GM21515 (cell line): ENCODE measurements at regions not wholly inside any gene's neighbourhood (a gene's known extent, or its start where the extent isn't known, plus 50 kb on each side); places are given as distances from the start of the nearest gene placed in this dataset.

Source experiments
- ATAC-seq: cut with Tn5 transposase; IDR thresholded peaks from one replicate; pipeline ENCODE4 v1.9.1; 2021; ENCODE audit not compliant: unreplicated experiment

DNA sequence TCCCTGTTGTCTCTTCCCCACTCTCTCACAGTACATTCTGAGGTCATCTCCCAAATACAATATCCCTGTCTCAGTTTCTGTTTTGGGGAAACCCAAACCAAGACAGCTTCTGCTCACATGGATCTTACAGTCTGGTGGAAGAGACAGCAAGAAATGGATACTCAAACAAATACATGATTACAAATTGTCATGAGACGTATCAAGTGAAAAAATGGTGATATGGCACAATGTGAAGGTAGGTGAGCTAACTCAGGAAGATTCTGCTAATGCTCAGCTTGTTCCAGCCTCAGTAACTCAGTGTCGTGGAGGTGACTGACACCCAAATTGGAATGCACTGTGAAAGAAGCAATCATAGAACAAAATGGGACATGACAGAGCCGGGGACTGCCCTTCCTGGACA lies 68.3 kb downstream of the CHST1 start:
- ATAC-seq = no peak

DNA sequence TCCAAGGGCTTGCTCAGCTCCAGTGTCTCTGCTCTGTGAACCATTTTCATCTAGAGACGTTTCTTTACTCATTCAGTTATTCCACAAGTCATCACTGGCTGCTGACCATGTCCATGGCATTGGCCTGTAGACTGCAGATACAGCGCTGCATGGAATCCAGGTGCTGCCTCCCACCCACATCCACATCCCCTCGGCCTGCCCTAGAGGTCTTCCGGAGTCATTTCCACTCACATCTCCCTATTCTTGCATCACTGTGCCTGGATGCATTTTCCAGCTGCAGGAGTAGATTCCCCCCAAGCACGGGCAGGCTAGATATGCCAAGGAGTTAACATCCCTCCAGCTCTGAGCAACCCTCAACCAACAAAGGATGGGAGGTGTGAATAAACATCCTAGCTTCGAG lies 68.9 kb downstream of the CHST1 start:
- no peak for ATAC-seq

DNA sequence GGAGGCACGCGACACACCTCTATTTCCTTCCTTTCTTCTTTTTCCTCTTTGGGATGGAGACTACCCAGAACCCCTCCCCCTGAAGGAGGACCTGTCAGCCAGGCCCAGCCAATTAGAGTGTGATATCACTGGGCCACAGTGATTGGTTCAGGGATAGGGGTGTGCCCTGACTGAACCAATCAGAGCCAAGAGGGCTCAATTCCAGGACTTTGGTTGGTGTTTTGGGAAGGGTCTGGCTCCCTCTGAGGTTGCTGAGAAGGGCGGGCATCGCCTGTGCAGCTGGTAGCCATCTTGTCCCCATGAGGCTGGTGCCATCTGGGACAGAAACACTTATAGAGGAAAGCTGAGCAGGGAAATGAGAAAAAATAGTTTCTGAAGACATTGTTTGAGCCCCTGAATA lies 71.4 kb downstream of the CHST1 start:
- ATAC-seq = no peak

DNA sequence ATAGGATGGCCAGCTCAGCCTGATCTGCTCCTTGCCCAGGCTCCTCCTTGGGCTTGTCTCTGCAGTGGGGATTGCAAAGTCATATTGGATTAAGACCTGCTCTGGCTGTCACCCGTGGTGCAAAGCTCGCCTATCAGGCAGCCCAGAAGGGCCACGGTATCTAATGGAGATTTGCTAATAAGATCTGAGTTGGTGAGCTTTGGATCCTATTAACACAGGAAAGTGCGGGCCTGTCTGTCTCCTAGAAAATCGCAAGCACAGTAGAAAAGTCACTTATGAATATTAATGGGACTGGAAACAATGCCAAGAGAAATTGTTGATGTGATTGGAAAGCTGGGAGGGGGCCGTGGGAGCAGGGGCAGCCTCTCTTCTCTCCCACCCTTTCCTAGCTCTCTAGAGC lies 72.8 kb downstream of the CHST1 start:
- no peak for ATAC-seq

DNA sequence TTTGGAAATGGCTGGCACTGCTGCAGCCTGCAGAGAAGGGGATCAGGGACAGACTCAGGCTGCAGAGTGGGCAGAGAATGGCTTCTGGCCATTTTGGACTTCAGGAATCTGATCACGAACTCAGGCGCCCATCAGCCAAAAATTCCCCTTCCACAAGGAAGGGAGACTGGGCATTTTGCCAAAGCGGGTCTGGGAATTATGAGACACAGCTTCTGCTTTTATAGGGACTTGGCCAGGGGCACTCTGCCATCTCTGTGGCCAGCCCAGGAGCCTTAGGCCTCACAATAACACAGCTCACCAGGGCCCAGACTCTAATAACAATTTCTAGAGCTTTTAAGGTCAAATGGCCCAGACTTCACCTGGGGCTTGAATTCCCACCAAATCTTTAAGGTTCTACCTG lies 74.7 kb downstream of the CHST1 start:
- ATAC-seq = no peak

DNA sequence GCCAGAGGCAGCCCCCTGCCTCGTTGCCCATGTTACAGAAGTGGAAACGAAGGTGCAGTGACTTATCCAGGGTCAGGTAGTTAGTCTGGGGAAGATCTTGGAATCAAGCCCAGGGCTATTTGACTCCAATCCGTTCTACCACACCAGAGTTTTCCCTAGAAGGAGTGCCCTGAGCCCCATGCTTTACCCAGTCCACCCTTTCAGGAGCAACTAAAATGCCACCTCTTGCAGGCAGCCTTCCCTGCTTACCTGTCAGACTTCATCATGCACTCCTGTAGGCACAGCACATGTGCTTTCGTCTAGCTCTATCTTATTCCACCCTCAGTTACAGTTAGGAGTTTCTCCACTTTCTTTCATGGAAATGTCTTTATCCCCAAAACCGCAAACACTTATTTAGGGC lies 80.2 kb downstream of the CHST1 start:
- ATAC-seq = no peak

DNA sequence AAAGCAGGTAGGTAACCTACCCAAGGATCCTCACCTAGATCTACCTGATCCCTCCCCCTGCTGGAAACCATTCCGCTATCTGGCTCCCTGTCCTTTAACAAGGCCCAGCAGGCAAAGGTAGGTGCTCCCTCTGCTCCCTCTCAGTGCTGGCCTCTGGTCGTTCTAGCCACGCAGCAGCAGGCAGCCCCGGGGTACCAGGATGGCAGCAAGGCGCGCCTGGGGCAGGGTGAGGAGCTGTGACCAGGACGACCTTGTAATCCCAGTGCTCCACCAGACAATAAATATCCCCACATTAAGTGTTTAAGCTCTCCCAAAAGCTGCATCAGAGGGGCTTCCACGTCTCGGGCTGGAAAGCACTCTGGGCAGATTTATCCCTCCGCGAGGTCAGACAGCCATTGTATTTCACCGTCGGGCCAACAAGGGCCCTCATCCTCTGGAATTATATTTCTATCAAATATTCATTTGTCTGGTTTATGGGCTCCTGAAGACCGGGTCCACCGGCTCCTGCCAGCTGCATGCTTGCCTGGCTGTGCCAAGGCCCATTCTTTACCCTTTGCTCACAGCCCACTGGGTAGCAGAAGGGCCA lies 81.3 kb downstream of the CHST1 start:
- no peak for ATAC-seq

DNA sequence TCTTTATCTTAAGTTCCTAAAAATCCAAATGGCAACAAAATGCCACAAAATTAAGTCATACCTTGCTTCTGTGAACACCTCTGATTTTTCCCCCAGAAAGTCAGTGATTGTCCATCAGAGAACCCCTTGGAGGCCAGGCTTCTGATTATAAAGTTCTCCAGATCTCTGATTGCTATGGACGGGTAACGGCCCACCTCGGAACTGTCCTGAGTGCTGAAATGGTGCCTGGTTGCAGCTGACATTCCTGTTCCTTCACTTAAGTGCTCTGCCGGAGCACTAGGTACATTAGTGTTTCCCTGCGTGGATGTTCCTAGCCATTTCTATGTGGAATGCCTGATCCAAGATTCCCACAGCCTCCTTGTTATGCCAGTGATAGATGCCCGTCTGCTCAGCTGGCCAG lies 85.0 kb downstream of the CHST1 start:
- ATAC-seq = no peak

DNA sequence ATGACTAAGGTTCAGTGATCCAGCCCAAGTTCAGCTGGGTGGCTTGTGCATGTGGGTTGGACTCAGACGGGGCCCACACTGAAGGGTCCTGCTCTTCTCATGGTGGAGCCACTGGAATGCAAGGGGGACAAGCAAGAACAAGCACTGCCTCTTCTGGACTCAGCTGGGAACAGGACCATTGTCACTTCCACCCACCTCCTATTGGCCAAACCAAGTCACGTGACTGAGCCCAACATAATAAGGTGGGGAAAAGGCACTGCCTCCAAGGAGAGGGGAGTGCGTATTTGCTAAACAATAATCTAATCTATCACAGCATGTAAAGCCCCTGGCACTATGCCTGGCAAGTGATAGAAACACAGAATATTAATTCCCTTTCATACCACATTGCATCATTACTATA lies 87.1 kb downstream of the CHST1 start:
- no peak for ATAC-seq

DNA sequence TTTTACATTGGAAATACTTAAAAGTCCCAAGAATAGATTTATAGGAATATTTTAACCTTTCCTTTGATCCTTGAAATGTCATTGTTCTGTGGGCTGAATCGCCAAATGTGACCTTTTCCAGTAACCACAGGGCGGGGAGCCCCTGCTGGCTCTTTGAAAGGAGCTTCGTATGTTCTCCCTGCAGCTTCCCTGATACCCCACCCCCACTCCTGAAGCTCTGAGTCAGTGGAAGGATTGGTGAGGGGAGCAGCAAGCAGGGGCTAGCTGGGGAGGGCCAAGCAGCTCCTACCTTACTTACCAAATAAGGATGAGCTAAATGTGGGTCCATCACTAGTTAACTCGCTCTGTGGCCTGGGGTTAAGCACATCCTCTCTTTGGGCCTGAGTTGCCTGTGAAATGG lies 87.7 kb downstream of the CHST1 start:
- no peak for ATAC-seq

DNA sequence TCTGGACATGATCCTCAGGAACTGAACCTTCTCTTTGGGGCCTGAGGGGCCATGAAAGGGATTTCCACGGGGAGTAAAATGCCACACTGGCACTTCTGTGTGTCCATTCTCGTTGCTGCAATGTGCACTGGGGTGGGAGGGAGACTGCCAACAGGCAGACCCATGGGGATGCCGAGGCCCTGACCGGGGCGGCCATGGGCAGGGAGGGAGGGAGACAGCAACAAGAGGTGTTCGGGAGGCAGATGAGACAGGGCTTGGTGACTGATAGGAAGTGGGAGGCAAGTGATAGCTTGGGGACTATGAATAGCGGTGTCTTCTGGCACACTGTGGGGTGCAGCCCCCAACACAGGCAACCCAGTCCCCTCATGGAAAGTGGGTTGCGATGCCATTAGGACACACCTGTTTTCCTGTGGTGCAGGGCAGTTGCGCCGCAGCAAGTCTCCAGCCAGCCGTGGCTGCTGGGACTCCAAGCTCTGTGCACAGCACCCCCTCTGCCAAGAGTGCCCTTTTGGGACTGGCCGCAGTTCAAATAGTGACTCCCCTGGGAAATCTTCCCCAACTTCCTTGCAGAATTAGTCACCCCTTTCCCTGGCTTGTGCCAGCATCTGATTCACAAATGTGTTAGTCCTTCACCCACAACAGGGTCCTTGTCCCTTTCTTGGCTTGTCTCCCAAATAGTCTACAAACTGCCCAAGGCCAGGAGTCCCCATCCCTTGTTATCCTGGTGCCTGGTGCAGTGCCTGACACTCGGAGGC lies 88.8 kb downstream of the CHST1 start:
- no peak for ATAC-seq

DNA sequence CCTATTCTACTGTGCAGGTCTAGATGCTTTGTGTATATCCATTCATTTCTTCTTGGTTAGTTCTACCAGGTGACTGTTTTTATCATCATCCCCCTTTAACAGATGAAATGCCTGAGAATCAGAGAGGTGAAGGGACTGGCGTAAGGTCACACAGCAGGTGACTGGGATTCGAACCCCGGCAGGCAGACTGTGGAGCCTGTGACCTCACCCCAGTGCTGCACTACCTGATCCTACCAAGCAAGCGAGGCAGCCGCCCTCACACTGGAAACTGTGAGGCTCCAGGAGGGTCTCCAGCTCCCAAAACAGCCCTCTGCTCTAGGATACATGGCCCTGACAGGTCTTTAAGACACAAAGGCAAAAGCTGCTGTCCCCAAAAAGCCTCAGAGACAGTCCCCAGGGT lies 91.7 kb downstream of the CHST1 start:
- no peak for ATAC-seq

DNA sequence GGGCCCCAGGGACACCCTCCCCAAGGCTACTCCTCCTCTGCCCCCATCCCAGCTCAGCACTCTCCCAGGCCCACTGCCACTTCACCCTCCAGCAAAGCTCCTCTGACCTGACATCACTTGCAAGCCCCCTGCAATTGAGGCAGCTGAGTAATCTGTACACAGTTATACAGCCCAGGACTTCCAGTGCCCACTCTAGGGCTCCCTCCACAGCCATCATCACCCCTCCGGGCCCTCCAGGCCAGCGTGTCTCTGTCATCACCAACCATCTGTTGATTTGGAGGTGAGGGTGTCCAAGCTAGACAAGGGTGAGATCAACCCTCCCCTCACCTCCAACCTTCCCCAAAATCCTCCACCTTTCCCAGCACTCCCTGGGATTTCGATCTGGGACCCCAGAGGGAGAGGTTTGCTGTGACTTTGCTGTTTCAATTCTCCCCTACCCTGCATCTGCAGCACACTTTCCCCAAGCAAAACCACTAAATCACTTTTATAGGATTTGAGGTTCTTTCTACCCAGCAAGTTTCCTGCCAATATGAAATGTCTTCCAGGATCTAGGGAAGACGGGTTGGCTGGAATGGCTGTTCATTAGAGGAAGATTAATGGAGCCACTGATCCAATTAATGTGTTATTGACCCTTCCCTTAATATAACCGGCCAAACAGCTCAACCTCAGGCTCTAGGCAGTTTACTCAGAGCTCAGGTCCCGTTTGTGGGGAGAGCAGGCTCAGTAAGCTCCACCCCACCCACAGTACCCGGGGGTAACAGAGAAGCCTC lies 92.9 kb downstream of the CHST1 start:
- no peak for ATAC-seq

DNA sequence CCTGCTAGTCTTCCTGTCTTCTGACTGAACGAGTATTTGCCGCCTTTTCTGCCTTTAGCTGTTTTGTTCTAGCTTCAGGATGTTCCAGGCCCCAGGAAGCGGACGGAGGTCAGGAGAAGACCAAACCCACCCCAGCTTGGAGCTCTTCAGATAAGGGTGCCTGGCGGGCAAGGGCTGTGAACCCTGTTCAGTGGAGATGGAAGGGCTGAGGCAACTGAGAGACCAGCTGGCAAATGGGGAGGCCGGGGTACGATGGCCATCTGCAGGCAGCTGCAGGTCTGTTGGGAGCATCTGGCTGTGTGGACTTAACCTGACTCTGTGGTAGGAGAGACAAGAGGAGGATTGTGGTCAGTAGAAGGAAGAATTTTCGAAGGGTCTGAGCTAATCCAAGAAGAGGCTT lies 95.6 kb downstream of the CHST1 start:
- no peak for ATAC-seq

DNA sequence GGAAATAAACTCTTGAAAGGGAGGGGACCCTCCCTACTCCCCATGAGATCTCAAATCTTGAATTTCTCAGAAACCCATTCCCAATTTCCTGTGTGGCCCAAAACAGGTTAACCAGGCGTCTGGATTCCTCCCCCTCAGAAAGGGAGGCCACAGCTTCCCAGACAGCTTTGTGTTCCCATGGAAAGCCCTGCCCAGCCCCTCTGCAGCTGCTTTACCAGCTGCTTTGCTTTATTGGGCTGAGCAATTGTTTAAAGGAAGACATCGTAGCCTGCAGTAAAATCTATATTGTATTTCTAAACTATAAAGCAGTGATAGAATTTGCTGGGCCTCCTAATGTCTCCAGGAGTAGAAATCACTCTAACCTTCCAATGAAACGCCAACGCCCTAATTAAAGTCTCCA lies 97.4 kb downstream of the CHST1 start:
- ATAC-seq = no peak

DNA sequence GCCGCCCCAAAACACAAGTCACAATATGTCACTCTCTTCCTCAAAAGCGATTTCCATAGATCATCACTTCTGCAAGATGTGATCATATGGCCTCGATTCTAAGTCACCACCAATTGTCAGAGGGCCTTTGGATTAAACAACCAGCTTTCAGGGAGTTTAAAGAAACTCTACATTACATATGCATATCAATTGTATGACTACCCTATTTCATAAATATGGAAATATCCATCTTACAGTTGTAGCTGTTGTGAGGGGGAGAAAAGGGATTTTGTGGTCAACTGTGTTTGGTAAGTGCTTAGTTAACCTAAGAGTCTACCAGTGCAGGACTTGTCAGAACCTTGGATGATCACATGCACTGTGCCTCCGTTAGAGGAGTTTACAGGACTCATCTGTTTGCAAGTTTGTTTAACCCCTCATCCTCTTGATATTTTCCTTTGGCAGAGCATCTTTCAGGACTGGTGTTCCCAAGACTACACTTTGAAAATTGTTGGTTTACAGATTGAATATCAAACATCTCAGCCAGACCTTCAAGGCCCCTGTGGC lies 99.9 kb downstream of the CHST1 start:
- no peak for ATAC-seq

DNA sequence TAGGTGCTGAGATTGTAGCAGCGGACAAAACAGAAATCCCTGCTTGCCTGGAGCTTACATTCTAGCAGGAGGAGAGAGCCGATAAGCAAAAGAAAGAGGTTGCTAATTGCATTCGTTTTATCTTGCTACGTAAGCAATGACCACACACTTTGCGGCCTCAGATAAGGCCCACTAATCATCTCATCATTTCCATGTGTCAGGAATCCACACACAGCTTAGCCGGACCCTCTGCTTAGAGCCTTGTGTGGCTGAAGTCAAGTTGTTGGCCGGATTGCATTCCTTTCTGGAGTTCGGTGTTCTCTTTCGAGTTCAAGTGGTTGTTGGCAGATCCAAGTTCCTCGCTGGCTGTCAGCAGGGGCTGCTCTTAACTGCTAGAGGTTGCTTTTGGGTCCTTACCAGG lies 101.6 kb downstream of the CHST1 start:
- ATAC-seq = no peak

DNA sequence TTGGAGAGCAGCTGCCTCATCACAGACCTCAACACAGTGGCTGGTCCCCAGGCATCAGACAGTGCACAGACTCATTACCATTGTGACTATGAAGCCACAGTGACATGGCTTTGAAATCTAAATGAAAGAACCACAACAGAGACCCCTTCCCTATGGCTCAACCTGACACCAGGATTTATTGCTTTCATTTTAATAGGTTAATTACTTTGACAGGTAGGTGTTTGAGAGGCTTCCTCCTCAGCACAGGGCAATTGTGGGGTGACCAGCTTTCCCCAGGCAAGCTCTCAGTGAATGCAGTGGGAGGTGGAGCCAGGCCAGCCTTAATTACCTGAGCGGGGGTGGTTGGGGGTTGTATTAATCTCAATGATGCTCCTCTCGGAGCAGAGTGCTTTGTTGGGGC lies 102.3 kb downstream of the CHST1 start:
- no peak for ATAC-seq

DNA sequence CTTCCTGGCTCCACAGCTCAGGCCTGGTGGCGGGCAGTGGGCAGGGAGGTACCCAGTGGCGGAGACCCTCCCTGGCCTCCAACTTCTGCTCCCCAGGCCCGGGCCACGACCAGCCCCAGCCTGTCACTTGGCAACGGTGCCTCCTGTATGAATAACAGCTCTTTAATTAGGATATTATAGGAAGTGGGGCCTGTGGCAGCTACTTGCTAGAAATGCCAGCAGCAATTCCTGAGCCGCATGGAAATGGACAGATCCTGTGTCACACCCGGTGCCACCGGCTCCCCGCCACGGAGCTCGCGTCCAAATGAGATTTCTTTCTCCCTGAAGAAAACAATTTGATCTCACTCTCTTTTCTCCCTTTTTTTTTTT lies 104.5 kb downstream of the CHST1 start:
- ATAC-seq = no peak

DNA sequence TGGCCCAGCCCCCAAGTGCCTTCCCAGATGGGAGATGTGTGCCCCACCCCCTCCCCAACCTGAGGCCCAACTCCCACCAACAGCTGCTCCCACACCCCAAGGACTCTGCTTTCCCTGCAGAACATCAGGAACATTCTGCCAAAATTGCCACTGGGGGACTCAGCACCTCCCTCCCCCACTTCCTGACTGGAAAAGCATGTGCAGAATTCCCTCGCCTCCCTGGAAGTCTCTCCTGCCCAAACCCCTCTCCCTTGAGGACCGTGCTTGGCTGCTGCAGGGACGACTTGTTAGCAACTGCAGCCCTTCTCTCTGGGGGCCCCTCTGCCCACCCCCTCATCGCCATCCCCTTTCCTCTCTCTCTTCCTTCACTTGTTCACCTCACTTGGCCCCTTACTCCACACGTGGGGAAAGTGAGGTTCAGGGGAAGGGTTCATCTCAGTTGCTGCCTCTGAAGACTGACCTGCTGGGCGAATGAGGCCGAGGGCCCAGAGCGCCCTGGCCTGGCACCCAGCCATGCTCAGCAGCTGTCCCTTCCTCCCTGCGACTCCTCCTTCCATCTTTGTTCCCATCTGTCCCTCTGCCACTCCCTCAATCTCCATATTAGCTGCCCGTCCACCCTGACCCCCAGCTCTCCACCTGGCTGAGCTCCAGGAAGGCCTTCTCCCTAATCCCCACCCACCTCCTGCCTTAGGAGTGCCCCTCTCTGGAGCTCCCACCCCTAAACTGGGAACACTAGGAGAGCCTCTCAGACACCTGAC lies 105.1 kb downstream of the CHST1 start:
- ATAC-seq = no peak
